Fibroblast of lung (primary cell): ENCODE measurements at regions not wholly inside any gene's neighbourhood (a gene's known extent, or its start where the extent isn't known, plus 50 kb on each side); places are given as distances from the start of the nearest gene placed in this dataset.

Source experiments
- DNase-seq, 2 donors: peaks; one replicate each; pipeline versions ENCODE4 v3.0.0 to v3.0.0-alpha.2; 2010; ENCODE audit warnings: low read depth in 2 of 2
- H2AFZ ChIP-seq: 2 replicates; pipeline ENCODE4 v1.5.1; 2012; ENCODE audit warnings: low read length, control low read depth, inconsistent platforms
- H3K27ac ChIP-seq: 2 replicates; pipeline ENCODE4 v1.5.1; 2011; ENCODE audit warnings: low read length, control low read depth; ENCODE audit not compliant: insufficient read depth
- H3K27me3 ChIP-seq: 2 replicates; pipeline ENCODE4 v1.5.1; 2011; ENCODE audit warnings: mild to moderate bottlenecking, low read length; ENCODE audit not compliant: control insufficient read depth, insufficient read depth
- H3K36me3 ChIP-seq: 2 replicates; pipeline ENCODE4 v1.5.1; 2011; ENCODE audit warnings: low read length; ENCODE audit not compliant: control insufficient read depth, insufficient read depth
- H3K4me1 ChIP-seq: 2 replicates; pipeline ENCODE4 v1.5.1; 2011; ENCODE audit warnings: low read length; ENCODE audit not compliant: control insufficient read depth, insufficient read depth; ENCODE audit errors: extremely low read depth
- H3K4me2 ChIP-seq: 2 replicates; pipeline ENCODE4 v1.5.1; 2011; ENCODE audit warnings: low read length, control low read depth; ENCODE audit not compliant: insufficient read depth; ENCODE audit errors: extremely low read depth
- H3K4me3 ChIP-seq, 4 experiments: fragments of 200-600 bp in 1 of 4; sonication (generic) in 1 of 4; replicated peaks in 1 of 4; 2 replicates each; pipeline ENCODE4 v1.5.1; 2011 to 2016; ENCODE audit warnings: low read length in 4 of 4, low read depth in 3 of 4, mild to moderate bottlenecking in 3 of 4, control low read depth in 2 of 4, inconsistent platforms in 1 of 4, mixed read lengths in 1 of 4; ENCODE audit not compliant: insufficient read depth in 1 of 4; ENCODE audit errors: control extremely low read depth in 1 of 4
- H3K79me2 ChIP-seq: 2 replicates; pipeline ENCODE4 v1.5.1; 2012; ENCODE audit warnings: mild to moderate bottlenecking, low read length, inconsistent platforms; ENCODE audit not compliant: control insufficient read depth, insufficient read depth
- H3K9ac ChIP-seq: 2 replicates; pipeline ENCODE4 v1.5.1; 2011; ENCODE audit warnings: mild to moderate bottlenecking, low read length, control low read depth; ENCODE audit not compliant: insufficient read depth
- H3K9me3 ChIP-seq: 2 replicates; pipeline ENCODE4 v1.5.1; 2012; ENCODE audit warnings: low read depth, low read length; ENCODE audit not compliant: control insufficient read depth, insufficient read depth
- H4K20me1 ChIP-seq: 2 replicates; pipeline ENCODE4 v1.5.1; 2011; ENCODE audit warnings: low read length; ENCODE audit not compliant: control insufficient read depth, insufficient read depth; ENCODE audit errors: extremely low read depth
- CTCF ChIP-seq, 2 donors: IDR thresholded peaks in 1 of 2; conservative IDR thresholded peaks in 1 of 2; 1 replicate in 1 of 2; 2 replicates in 1 of 2; pipeline ENCODE4 v1.5.1; 2011 to 2012; ENCODE audit warnings: low read length in 2 of 2, control low read depth in 1 of 2, inconsistent platforms in 1 of 2, low read depth in 1 of 2, mild to moderate bottlenecking in 1 of 2
- EZH2 ChIP-seq: IDR thresholded peaks from 2 replicates; pipeline ENCODE4 v1.5.1; 2012; ENCODE audit warnings: low read length, control low read depth, mild to moderate bottlenecking; ENCODE audit errors: missing control alignments

DNA sequence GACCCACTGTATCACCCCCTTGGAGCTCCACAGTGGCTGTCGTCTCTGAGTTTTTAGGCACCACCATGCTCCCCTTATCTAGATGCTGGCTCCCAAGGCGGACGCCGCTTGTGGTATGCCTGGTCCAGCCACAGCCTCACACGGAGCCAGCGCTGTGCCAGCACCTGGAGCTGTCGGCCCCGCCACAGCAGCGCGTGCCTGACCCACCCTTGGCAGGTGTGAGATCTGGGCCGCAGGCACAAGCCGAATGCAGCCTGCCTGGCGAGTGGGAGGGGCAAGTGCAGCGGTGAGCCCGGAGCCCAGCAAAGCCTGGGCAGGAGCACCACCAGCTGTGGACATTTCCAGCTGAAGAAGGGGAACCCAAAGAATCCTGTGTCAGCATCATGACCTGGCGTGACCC is 91.9 kb upstream of the BACE2 start:
- no peak overlapping the region for H3K4me3 ChIP-seq
- DNase-seq: no peak

GRCh38 chr21:41079159-41079558 is 88.8 kb upstream of the BACE2 start:
- no peak for DNase-seq
- Histone ChIP-seq H3K9ac (no peak overlapping the region), H3K4me3 (no peak overlapping the region), H3K27me3 (no peaks in the 10 kb centered on the region), H3K9me3 (no peaks in the 10 kb centered on the region), H3K36me3 (no peaks in the 10 kb centered on the region), H3K4me2 (no peak overlapping the region), H3K27ac (no peak overlapping the region), H3K79me2 (no peaks in the 10 kb centered on the region), H2AFZ (no peak overlapping the region), H3K4me1 (no peaks in the 10 kb centered on the region), H4K20me1 (no peaks in the 10 kb centered on the region)
- TF ChIP-seq CTCF (conservative IDR thresholded peaks at IDR 0.05 in 1 of 2, IDR thresholded peaks at IDR 0.05 in 1 of 2; ENCODE audit: low read depth in 1 of 2, low read length in 2 of 2) (no peak), EZH2 (no peak)

More for the DNA sequence above, 91.9 kb upstream of the BACE2 start:
- no peaks in the 10 kb centered on the region for H3K27me3 ChIP-seq
- no peak for TF ChIP-seq EZH2
- no peak for TF ChIP-seq CTCF (conservative IDR thresholded peaks at IDR 0.05 in 1 of 2, IDR thresholded peaks at IDR 0.05 in 1 of 2; ENCODE audit: low read depth in 1 of 2, low read length in 2 of 2)
- H3K9ac ChIP-seq: no peak overlapping the region
- no peaks in the 10 kb centered on the region for H3K4me1 ChIP-seq
- H4K20me1 ChIP-seq: no peaks in the 10 kb centered on the region
- H3K9me3 ChIP-seq: no peaks in the 10 kb centered on the region
- H3K36me3 ChIP-seq: no peaks in the 10 kb centered on the region
- H3K27ac ChIP-seq: no peak overlapping the region
- H3K4me2 ChIP-seq: no peak overlapping the region
- no peaks in the 10 kb centered on the region for H3K79me2 ChIP-seq
- H2AFZ ChIP-seq: no peak overlapping the region

GRCh38 chr21:41080485-41081121 is 87.4 kb upstream of the BACE2 start:
- no peak for DNase-seq
- Histone ChIP-seq H3K9me3 (no peaks in the 10 kb centered on the region), H3K27ac (no peak overlapping the region), H3K79me2 (no peaks in the 10 kb centered on the region), H2AFZ (no peak overlapping the region), H3K36me3 (no peaks in the 10 kb centered on the region), H3K4me2 (no peak overlapping the region), H3K27me3 (no peaks in the 10 kb centered on the region), H3K4me1 (no peaks in the 10 kb centered on the region), H3K9ac (no peak overlapping the region), H4K20me1 (no peaks in the 10 kb centered on the region), H3K4me3 (no peak overlapping the region)
- TF ChIP-seq CTCF (conservative IDR thresholded peaks at IDR 0.05 in 1 of 2, IDR thresholded peaks at IDR 0.05 in 1 of 2; ENCODE audit: low read depth in 1 of 2, low read length in 2 of 2): no peak
- no peak for TF ChIP-seq EZH2
